Left renal cortex interstitium (tissue), 4 donors: ENCODE measurements at regions not wholly inside any gene's neighbourhood (a gene's known extent, or its start where the extent isn't known, plus 50 kb on each side); places are given as distances from the start of the nearest gene placed in this dataset.

Experiments used
- DNase-seq, 4 donors: peaks; one replicate each; pipeline ENCODE4 v3.0.0-alpha.2; 2013; ENCODE audit warnings: low read depth in 4 of 4, low spot score in 2 of 4, missing footprints in 1 of 4

GRCh38 chr12:66838366-66838765 lies 159.5 kb upstream of the GRIP1 start:
- DNase-seq = no peak

- no peak for DNase-seq
These were observed 170.1 kb upstream of the GRIP1 start for GRCh38 chr12:66848967-66849366.

GRCh38 chr12:66851134-66851533 lies 172.3 kb upstream of the GRIP1 start:
- DNase-seq = no peak

DNA sequence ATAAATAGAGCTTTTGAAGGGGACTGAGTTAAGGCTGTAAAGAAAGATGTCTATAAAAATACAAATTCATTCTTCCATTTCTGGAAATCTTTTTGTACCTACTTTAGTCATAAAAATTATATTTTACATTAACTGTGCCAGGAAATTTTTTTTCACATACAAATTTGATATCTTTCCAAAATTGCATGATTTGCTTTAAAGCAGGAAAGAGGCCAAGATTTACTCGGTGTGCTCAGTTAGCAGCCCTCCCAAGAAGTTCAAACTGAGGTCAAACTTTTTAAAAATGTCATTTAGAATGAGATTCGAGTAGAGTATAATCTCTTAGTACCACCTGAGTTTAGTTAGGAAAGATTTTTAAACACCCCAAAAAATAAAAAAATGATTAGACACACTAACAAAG lies 173.2 kb upstream of the GRIP1 start:
- no peak for DNase-seq

GRCh38 chr12:66852765-66853164 lies 173.9 kb upstream of the GRIP1 start:
- no peak for DNase-seq

DNA sequence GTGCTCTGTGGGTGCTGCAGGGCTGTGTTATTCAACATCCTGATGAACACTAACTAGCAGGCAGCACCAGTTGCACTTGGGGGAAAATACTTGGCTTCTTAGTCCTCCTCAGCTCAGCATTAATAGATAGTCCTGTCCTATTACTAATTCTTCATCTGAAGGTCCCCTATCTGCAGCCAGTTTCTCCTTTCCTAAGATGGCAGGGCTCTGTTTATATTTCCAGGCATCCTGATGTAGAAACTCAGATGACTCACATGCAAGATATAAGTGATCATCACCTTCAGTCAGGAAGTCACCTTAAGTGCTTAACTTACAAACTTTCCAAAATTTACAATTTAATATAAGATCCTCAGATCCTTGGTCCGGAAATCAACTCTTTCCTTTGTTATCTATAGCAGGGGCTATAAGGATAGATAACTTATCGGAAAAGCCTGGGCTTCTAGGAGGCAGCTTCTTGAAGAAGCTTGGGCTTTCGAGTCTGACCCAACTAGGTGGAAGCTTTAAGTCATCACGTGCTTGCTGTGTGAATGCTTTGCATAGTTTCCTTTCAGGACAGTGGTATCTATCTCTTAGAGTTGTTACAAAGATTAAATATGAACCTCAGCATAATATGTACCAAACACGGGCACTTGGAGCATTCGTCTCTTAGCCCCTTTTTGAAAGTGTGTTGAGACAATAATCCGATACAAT lies 181.0 kb upstream of the GRIP1 start:
- DNase-seq = no peak

DNA sequence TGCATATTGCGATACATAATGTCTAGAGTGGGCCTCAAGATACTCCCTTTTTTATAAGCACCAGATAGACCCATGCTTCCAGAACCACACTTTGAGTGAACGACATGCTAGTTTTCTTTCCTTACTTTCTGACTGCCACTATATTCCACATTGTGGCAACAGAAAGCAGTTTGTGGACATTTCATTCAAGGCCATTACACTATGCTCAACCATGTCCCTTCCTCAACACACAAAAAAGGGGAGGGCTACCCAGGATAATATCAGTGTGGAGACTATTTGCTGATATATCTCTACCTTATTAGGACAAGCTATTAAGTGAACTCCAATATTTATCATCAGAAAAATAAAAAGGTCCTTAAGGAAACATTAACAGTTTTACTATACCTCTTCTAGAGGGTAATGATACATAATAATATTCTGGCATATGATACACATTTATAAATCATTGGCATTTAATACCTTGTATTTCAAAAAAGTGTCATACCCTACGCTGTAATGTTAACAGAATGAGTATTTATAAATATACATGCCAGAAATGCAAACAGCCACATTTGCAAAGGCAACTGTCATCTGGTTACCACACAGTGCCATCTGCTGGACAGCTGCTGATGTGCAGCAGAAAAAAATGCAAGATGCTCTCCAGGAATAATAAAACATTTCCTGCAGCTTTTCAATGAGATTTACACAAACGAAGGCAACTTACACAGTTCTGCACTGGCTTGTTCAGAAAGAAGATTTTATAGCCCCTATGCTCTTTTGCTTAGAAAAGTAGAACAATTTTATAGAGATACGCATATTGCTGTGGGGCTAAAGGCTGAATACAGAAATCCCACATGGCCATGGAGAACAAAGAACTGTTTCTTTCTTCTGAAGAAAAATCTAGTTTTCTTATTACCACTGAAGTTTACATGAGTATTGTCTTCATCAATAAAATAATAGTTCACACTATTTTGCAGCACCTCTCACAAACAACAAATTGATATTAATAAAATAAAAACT lies 182.2 kb upstream of the GRIP1 start:
- DNase-seq = peak in 3 of 4 donors; percentile 48 to 72 (median 54)

- DNase-seq = no peak
These were observed 183.6 kb upstream of the GRIP1 start for GRCh38 chr12:66862356-66862985.

- DNase-seq = no peak
These were observed 184.4 kb upstream of the GRIP1 start for GRCh38 chr12:66863276-66863675.

DNA sequence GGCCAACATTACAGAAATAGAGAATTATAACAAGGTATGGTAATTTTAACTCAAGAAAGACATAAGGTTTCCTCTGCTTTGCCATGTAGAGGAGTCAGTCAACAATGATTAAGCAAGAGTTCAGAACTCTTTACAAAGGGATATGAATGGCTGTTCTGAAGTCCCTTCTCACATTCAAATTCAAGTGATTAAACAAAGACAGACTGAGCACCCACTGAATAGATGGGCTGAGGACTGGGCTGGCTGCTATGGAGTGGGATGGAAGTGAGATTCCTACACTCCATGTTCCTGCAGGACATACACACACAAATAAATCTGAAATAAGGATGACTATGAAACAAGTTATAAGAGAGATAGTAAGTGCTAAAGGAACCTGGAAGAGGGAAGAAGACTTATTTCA lies 199.0 kb upstream of the GRIP1 start:
- no peak for DNase-seq

DNA sequence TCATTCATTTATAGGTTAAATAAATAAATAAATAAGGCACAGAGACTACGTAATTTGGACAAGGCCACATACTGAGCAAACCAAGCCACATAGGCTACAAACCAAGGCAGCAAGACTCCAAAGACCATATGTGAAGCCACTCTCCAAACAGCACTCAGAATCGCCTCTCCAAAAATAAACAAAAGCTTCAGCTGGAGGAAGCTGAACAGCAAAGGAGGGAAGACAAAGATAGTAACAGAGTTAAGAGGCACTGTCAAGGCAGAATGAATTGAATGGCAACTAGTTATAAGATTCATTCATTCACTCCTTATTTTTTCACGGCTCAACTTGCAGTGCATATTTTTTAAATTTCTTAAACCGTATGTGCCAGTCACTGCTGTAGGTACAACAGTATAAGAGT lies 200.5 kb upstream of the GRIP1 start:
- no peak for DNase-seq

- no peak for DNase-seq
These were observed 202.5 kb upstream of the GRIP1 start for GRCh38 chr12:66881386-66881785.

DNA sequence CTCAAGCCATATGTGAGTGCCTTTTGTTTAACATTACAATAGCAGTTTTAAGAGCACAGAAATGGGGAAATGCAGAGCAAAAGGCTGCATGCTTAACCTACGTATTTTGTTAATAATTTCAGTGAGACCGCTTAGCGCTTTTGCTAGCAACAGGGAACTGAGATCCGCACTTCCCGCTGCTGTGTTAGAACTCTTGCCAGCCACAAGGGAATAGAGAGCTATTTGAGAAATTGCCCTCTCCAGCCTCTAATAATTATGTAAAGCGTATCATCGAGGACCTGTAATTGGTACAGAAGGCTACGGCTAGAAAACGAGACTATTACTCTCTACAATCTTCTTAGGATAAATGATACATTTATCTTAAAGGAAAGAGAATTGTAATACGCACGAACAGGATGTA lies 205.2 kb upstream of the GRIP1 start:
- DNase-seq = no peak

- DNase-seq = no peak
These were observed 206.4 kb upstream of the GRIP1 start for GRCh38 chr12:66885115-66885875.

DNA sequence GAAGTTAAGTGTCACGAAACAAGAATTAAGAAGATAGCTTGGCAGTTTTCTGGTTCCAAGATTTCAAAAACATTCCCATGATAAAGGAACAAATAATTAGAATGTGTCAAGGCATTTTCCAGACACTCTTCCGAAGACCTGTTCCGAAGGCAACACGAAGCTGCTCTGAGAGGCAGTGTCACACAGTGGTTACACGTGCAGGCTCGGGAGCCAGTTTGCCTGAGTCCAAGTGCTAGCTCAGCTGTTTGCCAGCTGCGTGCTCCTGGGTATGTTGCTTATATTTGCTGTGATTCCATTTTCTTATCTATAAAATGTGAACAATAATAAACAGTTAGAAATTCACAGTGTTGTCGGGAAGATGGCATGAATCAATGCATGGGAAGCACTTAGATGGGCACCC lies 217.9 kb upstream of the GRIP1 start:
- DNase-seq = no peak

- no peak for DNase-seq
These were observed 220.0 kb upstream of the GRIP1 start for GRCh38 chr12:66898700-66899469.

DNA sequence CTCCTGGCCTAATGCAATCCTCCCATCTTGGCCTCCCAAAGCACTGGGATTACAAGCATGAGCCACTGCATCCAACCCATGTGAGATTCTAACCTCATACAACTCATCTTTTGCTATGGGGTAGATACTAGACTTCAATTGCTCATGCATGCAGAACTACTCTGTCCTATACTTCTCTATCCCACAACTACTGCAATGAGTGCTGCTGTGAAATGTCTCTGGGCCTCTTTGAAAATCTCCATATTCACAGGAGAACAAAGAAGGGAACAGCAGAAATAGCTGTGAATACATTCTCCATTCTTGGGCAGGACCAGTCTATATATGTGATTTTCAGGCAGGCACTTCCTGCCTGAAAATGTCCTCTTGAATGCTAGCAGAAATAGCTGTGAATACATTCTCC lies 220.7 kb upstream of the GRIP1 start:
- DNase-seq = no peak

- no peak for DNase-seq
These were observed 221.7 kb upstream of the GRIP1 start for GRCh38 chr12:66900616-66901015.

DNA sequence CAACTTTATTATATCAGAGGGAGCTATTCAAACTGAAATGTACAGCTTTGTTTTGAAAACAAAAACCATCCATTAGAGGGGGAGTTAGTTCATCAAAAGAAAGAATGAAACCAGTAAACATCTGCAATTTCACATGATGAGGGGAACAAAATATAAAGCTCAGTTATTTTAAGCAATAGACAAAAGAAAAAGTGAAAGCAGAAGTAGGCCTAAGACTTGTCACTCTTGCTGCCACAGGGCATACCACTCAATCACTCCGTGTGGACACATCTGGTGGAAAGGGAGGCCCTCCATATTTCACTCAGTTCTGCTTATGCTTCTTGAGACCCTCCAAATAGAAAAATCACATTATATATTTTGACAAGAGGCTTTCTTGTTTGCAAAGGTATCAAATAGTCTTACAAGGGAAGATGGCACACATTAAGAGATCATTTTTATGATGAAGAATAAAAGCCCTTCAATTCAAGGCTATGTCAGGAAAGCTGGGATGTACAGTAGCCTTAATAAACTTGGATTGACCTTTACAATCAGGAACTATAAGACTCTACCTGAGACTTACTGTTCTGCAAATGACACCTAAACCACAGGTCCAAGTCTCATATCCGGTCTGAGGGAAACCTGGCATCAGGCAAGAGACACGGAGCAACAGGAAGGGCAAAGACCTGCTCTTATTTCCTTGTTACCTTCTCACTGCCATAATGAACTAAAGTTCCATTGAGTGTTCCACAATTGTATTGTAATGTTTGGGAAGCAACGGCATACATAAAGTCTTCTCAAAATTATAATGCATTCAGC lies 222.5 kb upstream of the GRIP1 start:
- DNase-seq = no peak
